IPS-20b (cell line): ENCODE measurements at regions not wholly inside any gene's neighbourhood (a gene's known extent, or its start where the extent isn't known, plus 50 kb on each side); places are given as distances from the start of the nearest gene placed in this dataset.

Source experiments
- H3K27ac ChIP-seq: one replicate; pipeline ENCODE4 v1.5.1; 2013; ENCODE audit warnings: low read length
- H3K27me3 ChIP-seq: 2 replicates; pipeline ENCODE4 v1.6.1; 2013; ENCODE audit warnings: mild to moderate bottlenecking, low read length, inconsistent platforms; ENCODE audit not compliant: insufficient read depth
- H3K36me3 ChIP-seq: 2 replicates; pipeline ENCODE4 v1.6.1; 2013; ENCODE audit warnings: low read depth, mild to moderate bottlenecking, inconsistent platforms, low read length, moderate library complexity; ENCODE audit not compliant: insufficient read depth
- H3K4me1 ChIP-seq: 2 replicates; pipeline ENCODE4 v1.6.1; 2013; ENCODE audit warnings: mild to moderate bottlenecking, control low read depth, inconsistent platforms, low read length, moderate library complexity; ENCODE audit not compliant: insufficient read depth
- H3K4me3 ChIP-seq: 2 replicates; pipeline ENCODE4 v1.5.1; 2013; ENCODE audit warnings: mild to moderate bottlenecking, low read length, inconsistent platforms
- H3K9ac ChIP-seq: 2 replicates; pipeline ENCODE4 v1.6.1; 2013; ENCODE audit warnings: low read depth, mild to moderate bottlenecking, inconsistent platforms, low read length, moderate library complexity
- H3K9me3 ChIP-seq: 2 replicates; pipeline ENCODE4 v1.6.1; 2013; ENCODE audit warnings: mild to moderate bottlenecking, low read depth, low read length, inconsistent platforms; ENCODE audit not compliant: insufficient read depth

DNA sequence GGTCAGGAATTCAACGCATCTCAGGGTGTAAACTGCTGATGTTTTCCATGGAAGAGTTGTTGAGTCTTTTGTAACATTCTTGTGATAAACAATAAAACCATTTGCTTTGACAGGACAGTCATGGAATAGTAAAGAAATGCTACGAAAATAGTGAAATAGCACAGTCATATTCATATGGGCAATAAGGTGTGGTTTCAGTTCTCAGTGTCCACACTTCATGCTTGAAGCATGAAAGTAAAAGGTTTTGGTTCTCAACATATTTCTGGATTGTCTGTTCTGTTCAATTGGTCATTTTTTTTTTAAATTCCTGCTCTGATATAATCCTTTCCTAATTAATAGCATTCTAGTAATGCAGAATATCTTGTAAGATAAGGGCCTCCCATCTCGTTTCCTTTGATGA lies 467.6 kb upstream of the ZNF608 start:
- no peaks in the 10 kb centered on the region for H3K36me3 ChIP-seq
- H3K9ac ChIP-seq = no peak overlapping the region
- H3K4me1 ChIP-seq = no peaks in the 10 kb centered on the region
- H3K27ac ChIP-seq = no peak overlapping the region
- H3K4me3 ChIP-seq = no peak overlapping the region
- no peaks in the 10 kb centered on the region for H3K27me3 ChIP-seq
- no peaks in the 10 kb centered on the region; the same call in 1 of the 2 replicates for H3K9me3 ChIP-seq

DNA sequence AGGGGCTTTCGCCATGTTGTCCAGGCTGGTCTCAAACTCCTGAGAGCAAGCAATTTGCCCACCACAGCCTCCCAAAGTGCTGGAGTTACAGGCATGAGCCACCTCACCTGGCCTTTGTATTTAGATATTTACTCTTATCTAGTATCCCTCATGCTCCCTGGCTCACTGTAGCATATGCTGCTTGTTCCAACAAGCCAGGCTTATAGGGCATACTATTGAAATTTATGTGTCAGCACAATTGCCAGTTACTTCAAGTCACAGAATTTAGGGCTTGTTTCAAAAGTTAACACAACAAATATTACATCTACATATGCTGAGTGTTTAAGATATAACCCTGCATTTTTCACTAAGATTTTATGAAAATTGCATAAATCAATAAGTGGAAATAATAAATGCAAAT lies 469.2 kb upstream of the ZNF608 start:
- no peaks in the 10 kb centered on the region for H3K27me3 ChIP-seq
- no peak overlapping the region for H3K27ac ChIP-seq
- no peak overlapping the region for H3K4me3 ChIP-seq
- no peaks in the 10 kb centered on the region for H3K36me3 ChIP-seq
- H3K9ac ChIP-seq = no peak overlapping the region
- H3K9me3 ChIP-seq = no peaks in the 10 kb centered on the region; the same call in 1 of the 2 replicates
- H3K4me1 ChIP-seq = no peaks in the 10 kb centered on the region

DNA sequence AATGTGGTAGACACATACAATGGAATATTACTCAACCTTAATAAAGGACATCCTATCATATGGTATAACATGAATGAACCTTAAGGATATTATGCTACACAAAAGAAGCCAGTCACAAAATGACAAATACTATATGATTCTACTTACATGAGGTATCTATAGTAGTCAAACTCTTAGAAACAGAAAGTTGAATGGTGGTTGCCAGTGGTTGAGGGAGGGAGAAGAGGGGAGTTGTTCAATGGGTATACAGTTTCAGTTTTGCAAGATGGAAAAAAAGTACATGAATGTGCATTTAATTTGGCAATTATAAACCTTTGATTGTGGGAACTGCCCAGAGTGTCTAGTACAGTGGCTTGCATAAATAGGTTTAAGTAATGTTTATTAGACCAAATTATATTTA lies 473.3 kb upstream of the ZNF608 start:
- Histone ChIP-seq H3K9me3 (no peaks in the 10 kb centered on the region), H3K27ac (no peak overlapping the region), H3K4me1 (no peaks in the 10 kb centered on the region), H3K4me3 (no peak overlapping the region), H3K9ac (no peak overlapping the region), H3K27me3 (no peaks in the 10 kb centered on the region), H3K36me3 (no peaks in the 10 kb centered on the region)

DNA sequence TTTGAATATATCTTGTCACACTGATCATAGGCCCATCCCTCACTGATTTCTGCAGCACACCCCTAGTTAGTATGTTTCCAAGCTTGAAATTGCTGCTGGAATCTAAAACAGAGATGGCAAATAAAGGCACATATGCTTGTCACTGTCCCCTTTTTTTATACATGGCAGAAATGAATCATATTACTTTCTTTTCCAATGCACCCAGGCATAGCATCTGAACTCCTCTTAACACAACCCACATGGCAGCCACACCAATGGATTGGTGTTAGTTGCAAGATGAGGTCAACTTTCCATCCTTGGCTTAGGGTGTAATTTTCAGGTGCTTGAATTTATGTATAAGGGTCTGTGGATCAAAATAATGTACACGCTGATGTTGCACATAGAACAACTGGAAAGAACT lies 473.8 kb upstream of the ZNF608 start:
- Histone ChIP-seq H3K36me3 (no peaks in the 10 kb centered on the region), H3K9ac (no peak overlapping the region), H3K9me3 (no peaks in the 10 kb centered on the region), H3K4me1 (no peaks in the 10 kb centered on the region), H3K4me3 (no peak overlapping the region), H3K27me3 (no peaks in the 10 kb centered on the region), H3K27ac (no peak overlapping the region)

DNA sequence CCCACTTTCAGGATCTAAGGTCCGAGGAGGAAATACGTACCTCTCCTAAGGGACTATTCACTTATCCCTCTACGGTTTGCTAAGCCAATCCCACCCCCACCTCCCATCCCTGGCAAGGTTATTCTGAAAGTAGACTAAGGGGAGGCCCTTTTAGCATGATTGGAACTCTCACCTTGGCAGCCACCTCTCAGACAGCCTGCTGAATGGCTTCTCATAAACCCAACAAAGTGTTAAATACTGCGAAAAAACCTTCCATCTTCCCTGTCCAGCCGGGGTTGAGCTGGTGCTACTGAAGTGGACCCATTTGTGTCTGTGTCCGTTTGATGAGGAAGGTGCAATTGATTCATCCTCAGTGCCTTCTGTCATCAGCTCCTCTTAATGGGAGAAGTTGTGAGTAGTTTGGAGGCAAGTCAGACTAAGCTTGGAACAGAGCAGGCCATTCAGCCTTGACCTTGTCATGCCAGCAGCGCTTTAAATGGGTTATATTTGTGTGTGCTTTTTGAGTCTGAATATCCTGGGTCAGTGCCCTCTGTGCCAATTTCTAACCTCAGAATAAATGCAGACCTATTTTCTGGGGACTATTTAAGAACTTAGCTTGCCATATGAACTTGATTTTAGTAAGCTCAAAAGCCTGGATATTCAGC lies 476.3 kb upstream of the ZNF608 start:
- no peak overlapping the region for H3K4me3 ChIP-seq
- H3K36me3 ChIP-seq = no peaks in the 10 kb centered on the region
- no peaks in the 10 kb centered on the region for H3K9me3 ChIP-seq
- H3K9ac ChIP-seq = no peak overlapping the region
- no peaks in the 10 kb centered on the region for H3K4me1 ChIP-seq
- no peaks in the 10 kb centered on the region for H3K27me3 ChIP-seq
- no peak overlapping the region for H3K27ac ChIP-seq

DNA sequence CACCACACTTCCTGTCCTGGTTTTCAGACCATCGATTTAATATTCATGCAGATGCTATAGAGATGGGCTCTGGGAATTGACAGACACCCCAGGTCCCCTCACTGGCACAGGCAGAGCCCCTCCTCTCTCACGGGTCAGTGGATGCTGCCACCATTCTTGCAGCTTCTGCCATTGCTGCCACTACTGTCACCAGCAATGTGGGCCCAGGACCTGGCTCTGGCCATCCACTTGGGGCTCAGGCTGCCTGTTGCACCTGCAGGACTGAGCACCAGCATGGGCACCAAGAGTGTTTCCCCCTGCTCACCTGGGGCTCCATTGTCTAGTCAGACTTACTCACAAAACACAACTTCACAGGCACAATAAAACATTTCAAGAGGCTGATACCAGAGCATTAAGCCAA lies 479.0 kb upstream of the ZNF608 start:
- Histone ChIP-seq H3K9me3 (no peaks in the 10 kb centered on the region), H3K4me1 (no peaks in the 10 kb centered on the region), H3K9ac (no peak overlapping the region), H3K27me3 (no peaks in the 10 kb centered on the region), H3K36me3 (no peaks in the 10 kb centered on the region), H3K27ac (no peak overlapping the region), H3K4me3 (no peak overlapping the region)

DNA sequence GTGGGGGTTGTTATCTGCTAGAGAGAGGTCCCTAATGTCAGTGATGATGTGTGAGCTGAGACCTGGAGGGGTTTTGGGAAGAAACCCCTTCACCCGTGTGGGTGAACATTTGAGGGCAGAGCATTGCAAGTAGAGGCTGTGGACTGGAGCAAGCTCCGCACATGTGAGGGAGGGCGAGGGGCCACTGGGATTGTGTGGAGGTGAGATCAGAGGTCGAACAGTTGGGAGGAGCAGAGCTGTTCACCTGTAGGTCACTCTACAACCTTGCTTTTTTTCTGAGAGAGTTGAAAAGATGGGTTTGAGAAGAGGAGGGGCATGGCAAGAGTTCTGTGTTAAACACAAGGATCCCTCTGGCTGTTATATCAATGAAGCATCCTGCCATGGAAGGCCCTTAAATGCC lies 480.4 kb upstream of the ZNF608 start:
- no peaks in the 10 kb centered on the region for H3K9me3 ChIP-seq
- H3K4me1 ChIP-seq = no peaks in the 10 kb centered on the region
- no peak overlapping the region for H3K9ac ChIP-seq
- H3K36me3 ChIP-seq = no peaks in the 10 kb centered on the region
- no peak overlapping the region for H3K4me3 ChIP-seq
- no peak overlapping the region for H3K27ac ChIP-seq
- H3K27me3 ChIP-seq = no peaks in the 10 kb centered on the region

DNA sequence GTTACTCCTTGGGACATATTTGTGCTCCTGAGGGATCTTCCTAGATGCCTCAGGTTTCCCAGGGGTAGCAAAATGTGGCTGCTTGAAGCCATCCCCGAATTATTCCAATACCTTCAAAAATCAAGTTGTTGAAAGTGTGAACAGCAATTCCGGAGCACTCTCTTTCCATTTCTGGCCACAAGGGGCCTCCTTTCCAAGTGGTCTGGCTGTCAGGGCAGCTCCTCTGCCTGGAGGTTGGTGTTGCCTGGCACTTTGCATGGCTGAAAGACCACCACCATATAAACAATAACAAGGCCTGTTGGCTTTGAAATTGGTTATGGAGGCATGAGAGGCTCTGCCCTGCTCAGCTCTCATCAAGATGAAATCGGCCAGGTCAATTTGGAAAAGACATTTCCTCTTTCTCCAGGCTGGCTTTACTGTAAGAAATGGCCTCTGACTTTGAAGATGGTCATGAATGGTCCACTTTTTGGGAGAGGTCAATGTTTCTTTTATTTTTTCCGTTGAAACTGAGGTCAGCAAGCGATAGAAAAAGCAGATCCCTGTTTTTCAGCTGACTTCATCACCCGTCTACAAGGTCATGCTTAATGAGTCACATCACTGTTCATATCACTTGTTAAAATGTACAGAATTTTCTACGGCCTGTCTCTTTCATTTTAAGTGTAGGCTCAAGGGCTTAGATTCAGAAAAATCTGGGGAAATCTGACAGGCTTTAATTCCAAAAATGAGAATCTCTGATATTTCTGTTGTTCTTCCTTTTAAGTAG lies 481.1 kb upstream of the ZNF608 start:
- no peaks in the 10 kb centered on the region for H3K9me3 ChIP-seq
- H3K9ac ChIP-seq = no peak overlapping the region
- H3K4me1 ChIP-seq = no peaks in the 10 kb centered on the region
- H3K27me3 ChIP-seq = no peaks in the 10 kb centered on the region
- H3K4me3 ChIP-seq = no peak overlapping the region
- H3K27ac ChIP-seq = no peak overlapping the region
- H3K36me3 ChIP-seq = no peaks in the 10 kb centered on the region

DNA sequence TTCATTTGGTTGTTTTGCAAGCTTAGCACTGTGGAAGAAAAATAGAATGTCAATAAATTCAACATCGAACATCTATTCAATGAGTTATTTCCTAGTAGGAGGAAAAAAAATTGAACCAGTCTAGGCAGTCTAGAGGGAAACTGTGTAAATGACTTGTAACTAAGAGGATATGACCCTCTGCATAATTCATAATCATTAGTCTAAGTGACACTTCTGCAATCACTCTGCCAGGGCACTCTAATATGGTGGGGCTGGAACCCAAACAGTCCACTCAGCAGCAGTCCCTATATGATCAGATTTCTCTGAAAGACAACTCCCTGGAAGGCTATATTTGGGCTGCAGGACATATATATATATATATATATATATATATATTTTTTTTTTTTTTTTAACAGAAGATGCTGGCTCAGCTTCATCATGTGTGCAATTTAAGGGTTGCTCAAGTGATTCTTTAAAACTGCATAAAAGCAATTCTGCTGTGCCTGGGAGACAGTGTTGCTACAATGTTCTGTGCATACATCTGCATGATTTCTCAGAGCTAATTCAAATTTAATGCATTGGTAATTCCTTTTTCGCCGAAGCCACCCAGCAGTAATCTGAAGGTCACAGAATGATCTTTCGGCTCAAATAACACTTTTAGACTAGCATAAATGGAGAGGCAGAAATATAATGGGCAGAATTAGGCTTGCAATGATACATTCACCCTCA lies 482.1 kb upstream of the ZNF608 start:
- H3K36me3 ChIP-seq = no peaks in the 10 kb centered on the region
- H3K9ac ChIP-seq = no peak overlapping the region
- no peaks in the 10 kb centered on the region for H3K4me1 ChIP-seq
- H3K27ac ChIP-seq = no peak overlapping the region
- no peaks in the 10 kb centered on the region for H3K27me3 ChIP-seq
- no peak overlapping the region for H3K4me3 ChIP-seq
- no peaks in the 10 kb centered on the region for H3K9me3 ChIP-seq

DNA sequence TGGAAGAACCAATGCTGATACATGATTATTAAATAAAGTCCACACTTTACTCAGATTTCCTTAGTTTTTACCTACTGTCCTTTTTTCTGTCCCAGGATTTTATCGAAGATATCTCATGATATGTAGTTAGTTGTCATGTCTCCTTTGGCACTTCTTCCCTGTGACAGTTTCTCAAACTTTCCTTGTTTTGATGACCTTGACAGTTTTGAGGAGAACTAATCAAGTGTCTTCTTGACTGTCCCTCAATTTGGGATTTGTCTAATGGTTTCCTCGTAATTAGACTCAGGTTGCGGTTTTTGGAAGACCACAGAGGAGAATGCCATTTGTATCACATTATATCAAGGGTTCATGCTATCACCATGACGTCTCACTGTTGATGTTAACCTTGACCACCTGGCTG lies 483.1 kb upstream of the ZNF608 start:
- H3K36me3 ChIP-seq = no peaks in the 10 kb centered on the region
- H3K4me1 ChIP-seq = 0 out of 2 replicates have a peak, but pooled peaks cover 4% of the 10 kb centered on the region
- no peak overlapping the region for H3K9ac ChIP-seq
- no peaks in the 10 kb centered on the region for H3K9me3 ChIP-seq
- no peak overlapping the region for H3K27ac ChIP-seq
- H3K27me3 ChIP-seq = no peaks in the 10 kb centered on the region
- H3K4me3 ChIP-seq = no peak overlapping the region

DNA sequence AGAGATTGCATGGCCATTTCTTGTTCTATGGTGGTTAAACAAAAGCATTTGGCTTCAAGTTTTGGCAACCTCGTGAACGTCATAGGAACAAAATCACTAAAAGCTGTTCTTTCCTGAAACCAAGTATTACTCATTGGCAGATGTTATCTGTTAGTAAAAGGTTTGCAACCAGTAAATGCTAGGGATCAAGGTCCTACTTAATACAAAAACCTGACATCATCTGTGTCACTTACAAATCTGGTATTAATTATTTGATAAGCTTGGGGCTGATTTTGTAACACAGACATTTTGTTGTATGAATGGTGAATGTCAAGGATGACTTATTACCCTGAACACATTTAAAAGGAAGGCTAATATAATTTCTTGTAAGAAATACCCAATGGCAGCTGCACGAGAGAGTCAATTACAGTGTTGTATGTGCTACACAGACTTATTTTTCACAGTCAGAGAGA lies 486.4 kb upstream of the ZNF608 start:
- Histone ChIP-seq H3K9ac (no peak overlapping the region), H3K4me1 (peaks cover 27% of the 10 kb centered on the region), H3K9me3 (no peaks in the 10 kb centered on the region), H3K4me3 (no peak overlapping the region), H3K27me3 (no peaks in the 10 kb centered on the region), H3K36me3 (no peaks in the 10 kb centered on the region), H3K27ac (no peak overlapping the region)

DNA sequence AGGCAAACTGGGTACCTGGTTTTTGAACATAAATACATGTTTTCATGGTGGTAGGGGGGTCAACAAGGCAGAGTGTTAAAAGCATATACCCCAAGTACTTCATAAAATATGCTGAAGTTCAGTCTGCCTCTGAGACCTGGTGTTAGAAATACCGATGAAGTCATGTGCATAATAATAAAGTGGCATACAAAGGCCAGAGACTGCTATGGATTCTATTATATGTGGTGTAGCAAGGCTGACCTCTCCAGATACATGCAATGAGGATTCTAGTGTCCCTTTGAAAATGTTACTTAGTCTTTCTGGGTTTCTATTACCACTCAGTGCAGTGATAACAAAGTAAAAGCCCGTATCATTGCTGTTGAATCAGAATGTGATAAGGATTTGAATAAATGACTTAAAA lies 487.5 kb upstream of the ZNF608 start:
- Histone ChIP-seq H3K27ac (no peak overlapping the region), H3K4me1 (peaks cover 27% of the 10 kb centered on the region), H3K9me3 (no peaks in the 10 kb centered on the region), H3K4me3 (no peak overlapping the region), H3K36me3 (no peaks in the 10 kb centered on the region), H3K27me3 (no peaks in the 10 kb centered on the region), H3K9ac (peak overlapping the region; percentile 1; the same call in 1 of the 2 replicates)
